ENCODE measurements at regions not wholly inside any gene's neighbourhood (a gene's known extent, or its start where the extent isn't known, plus 50 kb on each side); places are given as distances from the start of the nearest gene placed in this dataset.

- no peaks in the 10 kb centered on the region for H3K27me3 ChIP-seq (ENCODE audit: control insufficient read depth, insufficient read depth, low read length)
- TF ChIP-seq CTCF (IDR thresholded peaks at IDR 0.05; ENCODE audit: insufficient read depth, low read length, poor library complexity, severe bottlenecking): no peak
Observed at GRCh38 chr2:105187531-105187930, 54.0 kb upstream of the GPR45 start.

GRCh38 chr2:105188343-105188742 is 53.2 kb upstream of the GPR45 start:
- no peak for DNase-seq (ENCODE audit: low read depth)
- H3K27me3 ChIP-seq (ENCODE audit: control insufficient read depth, insufficient read depth, low read length): no peaks in the 10 kb centered on the region
- no peak overlapping the region for H3K4me3 ChIP-seq (ENCODE audit: low read depth, low read length)
- no peak for TF ChIP-seq CTCF (IDR thresholded peaks at IDR 0.05; ENCODE audit: insufficient read depth, low read length, poor library complexity, severe bottlenecking)
- no peaks in the 10 kb centered on the region for H3K36me3 ChIP-seq (ENCODE audit: control insufficient read depth, insufficient read depth, low read length)

More at GRCh38 chr2:105187531-105187930, 54.0 kb upstream of the GPR45 start:
- no peak overlapping the region for H3K4me3 ChIP-seq (ENCODE audit: low read depth, low read length)
- no peaks in the 10 kb centered on the region for H3K36me3 ChIP-seq (ENCODE audit: control insufficient read depth, insufficient read depth, low read length)
- no peak for DNase-seq (ENCODE audit: low read depth)
